ENCODE measurements at regions not wholly inside any gene's neighbourhood (a gene's known extent, or its start where the extent isn't known, plus 50 kb on each side); places are given as distances from the start of the nearest gene placed in this dataset.
"Not testable (repeated sequence)": the region's sequence is repeated elsewhere in the genome, so short reads cannot be mapped to it uniquely, and the experiment has no call there.

GRCh38 chr5:167855818-167856217, 435.6 kb upstream of the WWC1 start:
- no peak for DNase-seq

GRCh38 chr5:167857321-167857720, 434.1 kb upstream of the WWC1 start:
- DNase-seq = no peak

- DNase-seq = not testable (repeated sequence)
These were observed 433.1 kb upstream of the WWC1 start for GRCh38 chr5:167858186-167858855.

- peak; percentile 32 for DNase-seq
These were observed 430.1 kb upstream of the WWC1 start for GRCh38 chr5:167861129-167861927.

GRCh38 chr5:167861928-167862426, 429.5 kb upstream of the WWC1 start:
- no peak for DNase-seq

DNA sequence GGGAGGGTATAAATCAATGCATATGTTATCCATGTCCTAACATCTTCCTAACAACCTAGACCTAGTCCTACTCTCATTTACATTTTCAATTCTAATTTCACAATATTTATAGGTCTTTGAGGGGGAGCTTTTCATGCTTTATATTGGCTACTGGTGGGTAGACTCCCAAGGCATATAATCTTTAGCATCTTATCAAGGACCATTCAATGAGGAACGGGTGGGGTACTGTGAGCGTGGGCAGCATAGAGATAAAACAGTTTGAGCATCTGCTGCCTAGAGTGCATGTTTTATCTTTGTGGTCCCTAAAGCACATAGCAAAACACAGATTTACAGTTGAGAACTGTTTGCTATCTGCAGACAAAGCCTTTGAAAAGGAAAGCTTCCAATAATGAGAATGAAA, 427.6 kb upstream of the WWC1 start:
- no peak for DNase-seq

GRCh38 chr5:167864801-167865200, 426.6 kb upstream of the WWC1 start:
- no peak for DNase-seq

GRCh38 chr5:167866797-167867196, 424.6 kb upstream of the WWC1 start:
- no peak for DNase-seq

DNA sequence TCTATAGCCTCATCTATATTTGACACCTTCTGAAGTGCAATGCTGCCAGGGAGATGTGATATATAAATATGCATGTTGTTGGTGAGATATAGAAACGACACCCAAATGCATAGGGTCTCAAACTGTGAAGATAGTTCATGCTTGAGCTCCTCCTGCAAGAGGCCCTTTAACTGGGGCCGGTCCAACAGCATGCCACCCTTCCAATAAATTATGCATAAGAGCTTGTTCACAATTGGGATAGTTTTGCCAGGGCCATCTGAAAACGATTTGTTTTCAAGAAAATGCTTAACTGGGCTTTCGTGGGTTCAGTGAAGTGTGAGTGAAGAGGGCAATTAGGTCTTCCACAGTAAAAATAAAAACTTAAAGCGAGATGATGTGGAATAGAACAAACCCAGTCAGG, 424.2 kb upstream of the WWC1 start:
- DNase-seq = no peak

DNA sequence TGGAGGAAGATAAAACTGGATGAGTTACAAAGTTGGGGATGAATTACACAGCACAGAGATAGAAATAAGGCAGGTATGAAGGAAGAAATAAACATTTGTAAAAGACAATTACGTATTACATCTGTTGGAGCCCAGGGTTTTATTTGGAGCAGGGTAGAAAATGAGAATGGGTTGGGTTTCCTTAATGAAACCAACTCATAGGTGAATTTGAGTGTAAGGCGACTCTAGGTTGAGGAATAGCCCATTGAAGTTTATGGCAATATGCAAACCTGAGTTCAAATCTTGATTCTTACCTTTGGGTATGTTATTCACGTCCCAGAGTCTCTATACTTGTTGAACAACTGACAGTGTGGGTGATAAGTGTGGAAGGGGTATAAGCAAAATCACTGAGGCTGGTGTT, 422.3 kb upstream of the WWC1 start:
- no peak for DNase-seq

GRCh38 chr5:167870055-167870454, 421.4 kb upstream of the WWC1 start:
- DNase-seq = no peak

DNA sequence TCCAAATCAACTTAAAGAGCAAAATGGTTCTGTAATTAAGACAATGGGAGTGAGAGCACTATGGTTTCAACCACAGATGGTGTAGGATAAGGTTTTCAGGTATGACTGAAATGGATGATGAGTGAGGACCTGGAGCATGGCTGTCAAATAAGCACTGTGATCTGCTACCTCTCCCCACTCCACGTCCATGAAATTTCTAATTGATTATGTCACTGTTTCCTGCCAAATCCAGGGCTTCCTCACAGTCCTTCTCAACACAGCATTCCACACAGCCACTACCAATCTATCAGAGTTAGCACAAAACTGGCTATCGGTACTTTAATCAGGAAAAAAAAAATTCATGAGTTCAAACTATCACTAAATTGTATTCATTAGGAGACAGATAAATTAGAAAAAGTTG, 420.4 kb upstream of the WWC1 start:
- DNase-seq = no peak

- DNase-seq = no peak
These were observed 418.7 kb upstream of the WWC1 start for GRCh38 chr5:167872791-167873190.

GRCh38 chr5:167877114-167877722, 414.2 kb upstream of the WWC1 start:
- DNase-seq = no peak

- no peak for DNase-seq
These were observed 413.5 kb upstream of the WWC1 start for GRCh38 chr5:167877924-167878323.

DNA sequence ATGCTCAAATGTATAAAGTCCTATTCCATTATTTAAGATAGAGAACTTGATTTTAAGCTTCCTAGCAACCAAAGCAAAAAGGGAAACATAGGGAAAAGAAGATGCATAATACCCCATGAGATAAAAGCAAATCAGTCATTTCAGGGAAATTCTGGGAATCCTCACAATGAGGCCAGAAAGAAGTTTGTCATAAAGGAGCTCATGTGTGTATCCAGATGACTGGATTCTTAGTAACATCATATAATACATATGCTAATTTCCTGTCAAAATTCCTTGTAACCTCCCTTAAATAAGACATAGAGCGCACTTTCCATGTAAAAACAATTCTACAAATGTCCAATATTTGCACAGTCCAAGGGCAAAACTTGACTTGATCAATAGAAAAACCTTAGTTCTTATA, 411.0 kb upstream of the WWC1 start:
- DNase-seq = no peak

DNA sequence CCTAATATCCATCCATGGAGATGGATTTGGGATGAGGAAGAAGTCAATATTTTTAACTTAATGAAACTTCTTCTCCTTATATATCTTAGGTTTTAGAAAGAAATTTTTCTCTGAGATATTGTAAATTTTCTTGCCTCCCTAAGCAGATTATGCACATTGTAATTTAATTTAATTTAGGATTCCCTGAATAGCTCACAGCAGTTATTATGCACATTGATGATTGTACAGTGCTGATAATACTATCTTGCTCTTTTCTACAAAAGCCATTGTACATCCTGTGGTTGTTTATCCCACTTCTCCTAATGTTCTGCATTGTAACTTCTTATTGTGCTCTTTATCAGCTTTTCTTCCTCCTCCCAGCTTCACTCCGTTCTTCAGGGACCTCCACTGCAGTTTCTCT, 410.4 kb upstream of the WWC1 start:
- DNase-seq = no peak

DNA sequence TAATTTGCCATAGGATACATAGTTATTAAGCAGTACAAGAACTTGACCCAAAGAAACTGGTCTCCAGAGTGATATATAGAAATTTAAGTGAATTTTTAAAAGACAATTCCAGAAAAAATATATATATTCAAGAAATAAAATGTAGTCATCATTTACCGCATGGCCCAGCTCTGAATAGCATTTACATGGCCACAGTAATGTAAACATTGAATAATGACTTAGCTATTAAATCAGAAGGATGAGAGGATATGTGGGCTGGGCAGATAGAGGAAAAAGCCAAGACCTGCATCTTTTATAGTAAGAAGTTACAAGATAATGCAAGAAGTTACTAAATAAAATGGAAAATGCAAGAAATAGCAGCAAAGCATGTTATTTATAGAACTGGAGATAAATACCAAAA, 405.2 kb upstream of the WWC1 start:
- DNase-seq = no peak

DNA sequence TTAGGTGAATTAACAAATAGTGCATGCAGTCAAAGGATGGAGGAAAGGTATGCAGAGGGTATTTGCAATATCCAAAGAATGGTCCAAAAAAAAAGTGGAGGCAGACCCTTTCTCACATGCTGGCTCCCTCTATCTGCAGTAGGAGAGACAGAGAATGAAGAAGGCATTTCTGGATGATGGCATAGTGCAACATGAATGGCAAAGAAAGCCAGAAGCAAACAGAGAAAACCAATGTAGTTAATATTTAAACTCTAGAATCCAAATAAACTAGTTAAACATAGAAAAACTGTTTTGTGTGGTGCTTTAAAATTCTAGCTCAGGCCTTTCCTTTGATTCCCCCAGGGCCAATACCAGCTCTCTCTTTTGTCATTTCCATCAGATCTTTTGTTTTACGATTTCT, 403.1 kb upstream of the WWC1 start:
- no peak for DNase-seq

DNA sequence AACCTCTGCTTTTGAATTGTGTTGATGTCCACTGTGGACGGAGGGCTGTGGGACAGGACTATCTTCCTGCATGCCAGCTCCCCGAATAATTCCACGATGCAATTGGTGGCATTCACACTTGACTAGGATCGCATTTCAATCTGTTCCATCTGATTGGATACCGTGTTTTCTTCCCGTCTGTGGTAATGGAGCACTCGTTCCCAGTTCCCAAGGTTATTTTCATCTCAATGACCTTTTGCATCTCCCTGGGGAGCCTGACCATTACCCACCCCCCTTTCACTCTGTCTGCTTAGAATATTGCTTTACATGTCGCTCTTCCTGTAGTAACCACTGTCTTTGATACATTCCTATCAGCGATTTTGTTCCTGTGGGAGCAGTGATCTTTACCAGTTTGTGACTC, 402.2 kb upstream of the WWC1 start:
- no peak for DNase-seq

DNA sequence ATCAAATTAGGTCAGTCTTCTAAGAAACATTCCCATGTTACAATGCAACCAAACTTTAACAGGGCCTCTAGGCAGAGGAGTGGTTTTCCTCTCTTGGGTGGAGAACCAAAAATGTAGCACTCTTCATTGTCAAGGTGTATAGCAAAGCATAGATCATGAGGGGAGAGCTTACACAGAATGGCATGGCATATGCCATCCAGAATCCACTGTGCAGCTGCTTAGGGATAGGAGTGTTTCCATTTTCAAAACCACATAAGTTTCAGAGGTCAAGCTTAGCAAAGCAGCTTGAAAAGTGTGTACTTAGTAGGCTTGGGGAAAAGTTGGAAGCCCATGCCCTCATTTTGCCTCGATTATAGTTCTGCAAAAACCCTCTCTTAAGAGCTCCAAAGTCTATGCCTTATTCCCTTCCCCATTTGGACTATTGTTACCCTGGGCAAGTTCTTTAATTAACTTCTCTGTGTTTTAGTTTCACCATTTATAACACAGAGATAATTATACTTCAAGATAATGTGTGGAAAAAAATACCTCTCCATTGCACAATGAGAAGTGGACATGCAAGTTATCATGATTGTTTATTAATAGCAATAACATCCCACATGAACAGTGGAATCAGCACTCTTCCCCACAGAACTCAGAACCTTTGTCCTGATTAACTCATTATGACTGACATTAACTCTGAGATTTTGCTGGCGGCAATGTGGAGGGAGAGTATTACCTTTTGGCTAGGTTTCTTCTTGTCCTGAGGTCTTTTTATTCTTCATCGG, 398.9 kb upstream of the WWC1 start:
- no peak for DNase-seq

DNA sequence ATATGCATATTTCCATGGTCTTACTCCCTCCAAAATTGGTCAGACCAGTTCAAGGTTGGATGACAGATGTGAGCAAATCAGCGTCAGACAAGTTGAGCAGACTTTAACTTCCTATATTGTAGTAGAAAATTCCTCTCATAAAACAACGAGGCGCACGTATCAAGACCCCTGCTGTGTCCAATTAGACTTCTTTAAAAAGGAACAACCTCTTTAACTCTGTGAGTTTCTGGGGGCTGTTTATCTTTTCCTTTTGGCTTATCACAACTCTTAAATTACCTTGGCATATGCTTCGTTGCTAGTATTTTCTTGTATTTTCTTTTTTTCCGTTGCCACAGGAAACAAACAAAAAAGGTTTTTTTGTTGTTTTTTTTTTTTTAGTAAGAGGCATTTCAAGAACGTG, 398.2 kb upstream of the WWC1 start:
- DNase-seq = no peak

All from right kidney (tissue), 1 donor.